ENCODE measurements at regions not wholly inside any gene's neighbourhood (a gene's known extent, or its start where the extent isn't known, plus 50 kb on each side); places are given as distances from the start of the nearest gene placed in this dataset.

- H3K27me3 ChIP-seq, result no peaks in the 10 kb centered on the region
- ATAC-seq, result no peak
- no peak for TF ChIP-seq POLR2A (IDR thresholded peaks at IDR 0.05)
- no peak for DNase-seq
- no peaks in the 10 kb centered on the region for H3K4me1 ChIP-seq
- no peaks in the 10 kb centered on the region for H3K36me3 ChIP-seq
- intact Hi-C loops (cut with DNase I; ENCODE audit: low total_unique reads) (no loop called here), in situ Hi-C loops (cut with MboI; ENCODE audit: low sequenced_read_pairs in 4 of 4) (no loop called here)
- no peak overlapping the region for H3K4me3 ChIP-seq
- no peak overlapping the region for H3K27ac ChIP-seq
- H3K9me3 ChIP-seq, result no peaks in the 10 kb centered on the region
These were observed 103.8 kb downstream of the XRCC2 start for GRCh38 chr7:152572101-152572500.

GRCh38 chr7:152571068-152571467 lies 104.9 kb downstream of the XRCC2 start:
- Histone ChIP-seq H3K36me3 (no peaks in the 10 kb centered on the region), H3K4me1 (no peaks in the 10 kb centered on the region), H3K27ac (no peak overlapping the region), H3K27me3 (no peaks in the 10 kb centered on the region), H3K4me3 (no peak overlapping the region), H3K9me3 (no peaks in the 10 kb centered on the region)
- ATAC-seq (no peak), DNase-seq (no peak)
- TF ChIP-seq CTCF (IDR thresholded peaks at IDR 0.05 in 4 of 5, conservative IDR thresholded peaks at IDR 0.05 in 1 of 5), result no peak
- no peak for TF ChIP-seq POLR2A (IDR thresholded peaks at IDR 0.05)
- in situ Hi-C loops (cut with MboI; ENCODE audit: low sequenced_read_pairs in 4 of 4) (no loop called here), intact Hi-C loops (cut with DNase I; ENCODE audit: low total_unique reads) (no loop called here)

- TF ChIP-seq POLR2A (IDR thresholded peaks at IDR 0.05) (no peak), CTCF (IDR thresholded peaks at IDR 0.05 in 4 of 5, conservative IDR thresholded peaks at IDR 0.05 in 1 of 5) (no peak)
- H3K4me1 ChIP-seq, result no peaks in the 10 kb centered on the region
- intact Hi-C loops (cut with DNase I; ENCODE audit: low total_unique reads), result no loop called here
- no peaks in the 10 kb centered on the region for H3K36me3 ChIP-seq
- no peak overlapping the region for H3K27ac ChIP-seq
- DNase-seq, result no peak
- no peak for ATAC-seq
- no peaks in the 10 kb centered on the region for H3K27me3 ChIP-seq
- in situ Hi-C loops (cut with MboI; ENCODE audit: low sequenced_read_pairs in 4 of 4), result no loop called here
- no peaks in the 10 kb centered on the region for H3K9me3 ChIP-seq
- H3K4me3 ChIP-seq, result no peak overlapping the region
These were observed 107.0 kb downstream of the XRCC2 start for GRCh38 chr7:152568972-152569371.

GRCh38 chr7:152565731-152566130 lies 110.2 kb downstream of the XRCC2 start:
- intact Hi-C loops (cut with DNase I; ENCODE audit: low total_unique reads), result no loop called here
- Histone ChIP-seq H3K27me3 (no peaks in the 10 kb centered on the region), H3K9me3 (no peaks in the 10 kb centered on the region), H3K36me3 (no peaks in the 10 kb centered on the region), H3K27ac (no peak overlapping the region), H3K4me1 (no peaks in the 10 kb centered on the region), H3K4me3 (no peak overlapping the region)
- no peak for DNase-seq
- in situ Hi-C loops (cut with MboI; ENCODE audit: low sequenced_read_pairs in 4 of 4), result no loop called here
- no peak for TF ChIP-seq CTCF (IDR thresholded peaks at IDR 0.05 in 4 of 5, conservative IDR thresholded peaks at IDR 0.05 in 1 of 5)
- no peak for ATAC-seq

- in situ Hi-C loops (cut with MboI; ENCODE audit: low sequenced_read_pairs in 4 of 4), result no loop called here
- H3K4me1 ChIP-seq, result no peaks in the 10 kb centered on the region
- no peak for ATAC-seq
- intact Hi-C loops (cut with DNase I; ENCODE audit: low total_unique reads), result no loop called here
- no peaks in the 10 kb centered on the region for H3K27me3 ChIP-seq
- no peaks in the 10 kb centered on the region for H3K9me3 ChIP-seq
- TF ChIP-seq CTCF (IDR thresholded peaks at IDR 0.05 in 4 of 5, conservative IDR thresholded peaks at IDR 0.05 in 1 of 5) (no peak), POLR2A (IDR thresholded peaks at IDR 0.05) (no peak)
- H3K4me3 ChIP-seq, result no peak overlapping the region
- DNase-seq, result no peak
- no peaks in the 10 kb centered on the region for H3K36me3 ChIP-seq
- H3K27ac ChIP-seq, result no peak overlapping the region
These were observed 111.2 kb downstream of the XRCC2 start for GRCh38 chr7:152564656-152565250.
